ENCODE measurements at regions not wholly inside any gene's neighbourhood (a gene's known extent, or its start where the extent isn't known, plus 50 kb on each side); places are given as distances from the start of the nearest gene placed in this dataset.

DNA sequence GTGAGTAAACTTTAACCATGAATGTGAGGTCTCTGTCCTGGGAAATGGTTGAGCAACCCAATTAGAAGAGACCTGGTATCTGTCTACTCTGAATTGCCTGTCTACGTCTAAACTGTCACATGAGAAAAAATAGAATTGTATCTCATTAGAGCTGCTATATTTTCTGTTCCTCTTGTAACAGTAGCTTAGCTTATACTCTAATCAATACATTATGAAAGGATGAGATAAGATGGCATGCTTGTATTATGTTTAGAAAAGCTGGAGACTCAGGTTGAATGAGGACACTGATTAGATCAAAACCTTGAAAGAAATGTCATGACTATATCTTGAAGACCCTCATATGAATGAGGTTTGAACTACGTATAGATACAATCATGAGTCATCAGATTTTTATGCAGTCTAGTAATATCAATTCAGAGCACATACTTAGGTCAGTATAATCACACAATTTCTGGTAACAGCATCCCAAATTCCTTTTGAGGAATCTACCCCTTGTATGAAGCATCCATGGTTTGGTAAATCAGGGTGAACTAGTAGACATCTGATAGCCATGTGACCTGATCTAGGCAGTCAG is 561.5 kb upstream of the CHORDC1 start:
- H3K4me3 ChIP-seq (ENCODE audit: low read depth, low read length) = no peak overlapping the region
- H3K9me3 ChIP-seq (ENCODE audit: control insufficient read depth, insufficient read depth, low read depth, low read length) = no peaks in the 10 kb centered on the region
- no peak overlapping the region for H3K27ac ChIP-seq (ENCODE audit: low read depth, low read length)
- no peaks in the 10 kb centered on the region for H3K4me1 ChIP-seq (ENCODE audit: control insufficient read depth, insufficient read depth, low read length)
- H3K9ac ChIP-seq (ENCODE audit: low read length) = no peak overlapping the region
- no peaks in the 10 kb centered on the region for H3K36me3 ChIP-seq (ENCODE audit: control insufficient read depth, insufficient read depth, low read length)
- no peaks in the 10 kb centered on the region for H3K27me3 ChIP-seq (ENCODE audit: control insufficient read depth, insufficient read depth, low read length)

DNA sequence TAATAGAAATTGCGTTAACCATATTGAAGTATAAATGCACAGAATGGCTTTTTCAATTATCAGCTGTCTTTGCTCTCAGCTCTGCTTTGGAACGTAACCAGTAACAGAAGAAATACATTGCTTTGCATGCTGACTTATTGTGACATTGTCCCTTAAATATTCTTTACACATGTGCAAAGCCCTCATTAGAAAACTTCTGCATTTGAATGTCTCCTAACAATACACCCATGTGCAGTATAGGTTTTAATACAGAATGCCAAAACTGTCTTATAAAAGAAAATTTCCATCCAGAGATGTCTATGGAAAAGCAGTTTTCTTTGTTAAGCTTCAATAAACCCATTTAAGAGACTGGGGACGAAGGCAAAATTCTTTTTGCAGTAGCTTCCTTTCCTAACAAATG is 560.3 kb upstream of the CHORDC1 start:
- H3K27me3 ChIP-seq (ENCODE audit: control insufficient read depth, insufficient read depth, low read length) = no peaks in the 10 kb centered on the region
- H3K27ac ChIP-seq (ENCODE audit: low read depth, low read length) = no peak overlapping the region
- no peaks in the 10 kb centered on the region for H3K36me3 ChIP-seq (ENCODE audit: control insufficient read depth, insufficient read depth, low read length)
- H3K4me1 ChIP-seq (ENCODE audit: control insufficient read depth, insufficient read depth, low read length) = no peaks in the 10 kb centered on the region
- no peaks in the 10 kb centered on the region for H3K9me3 ChIP-seq (ENCODE audit: control insufficient read depth, insufficient read depth, low read depth, low read length)
- no peak overlapping the region for H3K4me3 ChIP-seq (ENCODE audit: low read depth, low read length)
- no peak overlapping the region for H3K9ac ChIP-seq (ENCODE audit: low read length)

DNA sequence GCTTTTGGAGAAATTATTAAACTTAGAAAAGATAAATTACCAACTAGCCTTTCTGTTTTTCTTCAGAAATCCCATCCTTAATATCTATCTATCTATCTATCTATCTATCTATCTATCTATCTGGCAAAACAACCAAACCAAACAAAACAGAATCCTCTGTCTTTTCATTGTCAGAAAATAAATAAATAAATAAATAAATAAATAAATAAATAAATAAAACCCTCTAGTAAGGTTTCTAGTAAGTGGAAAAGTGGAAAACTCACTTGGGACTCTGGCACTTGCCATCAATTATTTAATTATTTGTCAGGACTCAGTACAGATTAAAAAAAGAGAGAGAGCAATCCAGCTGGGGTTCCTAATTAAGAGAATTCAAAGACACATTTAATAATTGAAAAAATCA is 556.2 kb upstream of the CHORDC1 start:
- peaks cover 3% of the 10 kb centered on the region; the same call in 1 of the 2 replicates for H3K4me1 ChIP-seq (ENCODE audit: control insufficient read depth, insufficient read depth, low read length)
- no peaks in the 10 kb centered on the region for H3K27me3 ChIP-seq (ENCODE audit: control insufficient read depth, insufficient read depth, low read length)
- H3K36me3 ChIP-seq (ENCODE audit: control insufficient read depth, insufficient read depth, low read length) = no peaks in the 10 kb centered on the region
- H3K4me3 ChIP-seq (ENCODE audit: low read depth, low read length) = no peak overlapping the region
- H3K27ac ChIP-seq (ENCODE audit: low read depth, low read length) = no peak overlapping the region
- peaks cover 4% of the 10 kb centered on the region; the same call in 1 of the 2 replicates for H3K9me3 ChIP-seq (ENCODE audit: control insufficient read depth, insufficient read depth, low read depth, low read length)
- H3K9ac ChIP-seq (ENCODE audit: low read length) = no peak overlapping the region

- no peak overlapping the region for H3K9ac ChIP-seq (ENCODE audit: low read length)
- no peak overlapping the region for H3K27ac ChIP-seq (ENCODE audit: low read depth, low read length)
- H3K27me3 ChIP-seq (ENCODE audit: control insufficient read depth, insufficient read depth, low read length) = no peaks in the 10 kb centered on the region
- no peak overlapping the region for H3K4me3 ChIP-seq (ENCODE audit: low read depth, low read length)
- H3K9me3 ChIP-seq (ENCODE audit: control insufficient read depth, insufficient read depth, low read depth, low read length) = peaks cover 4% of the 10 kb centered on the region; the same call in 1 of the 2 replicates
- no peaks in the 10 kb centered on the region for H3K36me3 ChIP-seq (ENCODE audit: control insufficient read depth, insufficient read depth, low read length)
- H3K4me1 ChIP-seq (ENCODE audit: control insufficient read depth, insufficient read depth, low read length) = peaks cover 3% of the 10 kb centered on the region; the same call in 1 of the 2 replicates
Observed at GRCh38 chr11:90775567-90776165, 552.8 kb upstream of the CHORDC1 start.

GRCh38 chr11:90774727-90775566 is 552.1 kb upstream of the CHORDC1 start:
- Histone ChIP-seq H3K27me3 (ENCODE audit: control insufficient read depth, insufficient read depth, low read length) (no peaks in the 10 kb centered on the region), H3K4me1 (ENCODE audit: control insufficient read depth, insufficient read depth, low read length) (peaks cover 3% of the 10 kb centered on the region; the same call in 1 of the 2 replicates), H3K9me3 (ENCODE audit: control insufficient read depth, insufficient read depth, low read depth, low read length) (peaks cover 4% of the 10 kb centered on the region; the same call in 1 of the 2 replicates), H3K36me3 (ENCODE audit: control insufficient read depth, insufficient read depth, low read length) (no peaks in the 10 kb centered on the region), H3K27ac (ENCODE audit: low read depth, low read length) (no peak overlapping the region), H3K4me3 (ENCODE audit: low read depth, low read length) (no peak overlapping the region), H3K9ac (ENCODE audit: low read length) (no peak overlapping the region)

GRCh38 chr11:90770007-90770406 is 547.2 kb upstream of the CHORDC1 start:
- H3K27ac ChIP-seq (ENCODE audit: low read depth, low read length) = no peak overlapping the region
- no peak overlapping the region for H3K9ac ChIP-seq (ENCODE audit: low read length)
- no peaks in the 10 kb centered on the region for H3K27me3 ChIP-seq (ENCODE audit: control insufficient read depth, insufficient read depth, low read length)
- H3K4me1 ChIP-seq (ENCODE audit: control insufficient read depth, insufficient read depth, low read length) = no peaks in the 10 kb centered on the region
- H3K4me3 ChIP-seq (ENCODE audit: low read depth, low read length) = no peak overlapping the region
- no peaks in the 10 kb centered on the region for H3K36me3 ChIP-seq (ENCODE audit: control insufficient read depth, insufficient read depth, low read length)
- H3K9me3 ChIP-seq (ENCODE audit: control insufficient read depth, insufficient read depth, low read depth, low read length) = no peaks in the 10 kb centered on the region

- H3K9ac ChIP-seq (ENCODE audit: low read length) = no peak overlapping the region
- no peaks in the 10 kb centered on the region for H3K9me3 ChIP-seq (ENCODE audit: control insufficient read depth, insufficient read depth, low read depth, low read length)
- no peaks in the 10 kb centered on the region for H3K4me1 ChIP-seq (ENCODE audit: control insufficient read depth, insufficient read depth, low read length)
- H3K27me3 ChIP-seq (ENCODE audit: control insufficient read depth, insufficient read depth, low read length) = no peaks in the 10 kb centered on the region
- no peak overlapping the region for H3K4me3 ChIP-seq (ENCODE audit: low read depth, low read length)
- H3K27ac ChIP-seq (ENCODE audit: low read depth, low read length) = no peak overlapping the region
- H3K36me3 ChIP-seq (ENCODE audit: control insufficient read depth, insufficient read depth, low read length) = no peaks in the 10 kb centered on the region
Observed at GRCh38 chr11:90766121-90766520, 543.3 kb upstream of the CHORDC1 start.

GRCh38 chr11:90764691-90765090 is 541.8 kb upstream of the CHORDC1 start:
- Histone ChIP-seq H3K9ac (ENCODE audit: low read length) (no peak overlapping the region), H3K9me3 (ENCODE audit: control insufficient read depth, insufficient read depth, low read depth, low read length) (no peaks in the 10 kb centered on the region), H3K27ac (ENCODE audit: low read depth, low read length) (no peak overlapping the region), H3K36me3 (ENCODE audit: control insufficient read depth, insufficient read depth, low read length) (no peaks in the 10 kb centered on the region), H3K4me3 (ENCODE audit: low read depth, low read length) (no peak overlapping the region), H3K4me1 (ENCODE audit: control insufficient read depth, insufficient read depth, low read length) (no peaks in the 10 kb centered on the region), H3K27me3 (ENCODE audit: control insufficient read depth, insufficient read depth, low read length) (no peaks in the 10 kb centered on the region)

DNA sequence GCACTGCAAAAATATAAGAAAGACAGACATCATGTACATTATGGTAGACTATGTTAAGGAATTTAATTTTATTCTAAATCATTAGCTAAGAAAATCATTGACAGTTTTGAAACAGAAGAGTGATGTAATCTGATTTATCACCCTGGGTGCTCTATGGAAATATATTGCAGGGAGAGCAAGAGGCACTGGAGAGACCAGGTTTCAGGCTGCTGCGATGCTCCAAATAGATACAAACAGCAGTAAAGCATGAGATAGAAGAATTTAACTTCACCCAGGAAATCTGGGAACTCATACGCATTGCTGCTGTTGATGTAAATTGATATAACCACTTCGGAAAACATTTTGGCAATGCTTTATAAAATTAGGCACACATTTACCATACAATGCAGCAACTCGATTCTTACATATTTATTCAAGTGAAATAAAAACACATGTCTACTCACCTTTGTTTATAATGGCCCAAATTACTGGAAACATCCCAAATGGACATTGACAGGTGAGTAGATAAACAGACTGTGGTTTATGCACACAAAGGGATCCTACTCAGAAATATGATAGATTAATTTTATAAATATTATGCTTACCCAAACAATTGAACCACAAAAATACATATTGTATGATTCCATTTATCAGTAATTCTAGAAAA is 535.1 kb upstream of the CHORDC1 start:
- H3K27ac ChIP-seq (ENCODE audit: low read depth, low read length) = no peak overlapping the region
- H3K9me3 ChIP-seq (ENCODE audit: control insufficient read depth, insufficient read depth, low read depth, low read length) = no peaks in the 10 kb centered on the region
- no peaks in the 10 kb centered on the region for H3K4me1 ChIP-seq (ENCODE audit: control insufficient read depth, insufficient read depth, low read length)
- no peak overlapping the region for H3K9ac ChIP-seq (ENCODE audit: low read length)
- no peak overlapping the region for H3K4me3 ChIP-seq (ENCODE audit: low read depth, low read length)
- no peaks in the 10 kb centered on the region for H3K27me3 ChIP-seq (ENCODE audit: control insufficient read depth, insufficient read depth, low read length)
- no peaks in the 10 kb centered on the region for H3K36me3 ChIP-seq (ENCODE audit: control insufficient read depth, insufficient read depth, low read length)

DNA sequence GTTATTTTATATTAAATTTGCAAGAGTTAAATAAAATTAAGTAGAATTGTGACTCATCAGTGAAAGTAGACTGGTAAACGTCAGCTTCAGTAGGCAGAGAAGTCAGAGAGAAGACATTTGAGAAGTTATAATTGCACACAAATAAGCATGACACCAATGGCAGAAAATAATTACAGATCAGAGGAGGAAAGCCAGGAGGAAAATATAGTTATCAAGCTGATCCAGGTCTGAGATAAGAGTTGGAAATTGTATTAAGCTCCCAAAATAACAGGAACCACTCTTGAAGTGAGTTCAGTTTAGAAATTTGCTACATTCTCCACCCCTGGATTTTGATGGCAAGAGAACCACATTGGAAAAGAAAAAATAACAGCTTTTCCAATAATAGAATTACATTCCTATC is 533.8 kb upstream of the CHORDC1 start:
- Histone ChIP-seq H3K36me3 (ENCODE audit: control insufficient read depth, insufficient read depth, low read length) (no peaks in the 10 kb centered on the region), H3K9ac (ENCODE audit: low read length) (no peak overlapping the region), H3K27me3 (ENCODE audit: control insufficient read depth, insufficient read depth, low read length) (no peaks in the 10 kb centered on the region), H3K9me3 (ENCODE audit: control insufficient read depth, insufficient read depth, low read depth, low read length) (no peaks in the 10 kb centered on the region), H3K4me3 (ENCODE audit: low read depth, low read length) (no peak overlapping the region), H3K4me1 (ENCODE audit: control insufficient read depth, insufficient read depth, low read length) (no peaks in the 10 kb centered on the region), H3K27ac (ENCODE audit: low read depth, low read length) (no peak overlapping the region)

DNA sequence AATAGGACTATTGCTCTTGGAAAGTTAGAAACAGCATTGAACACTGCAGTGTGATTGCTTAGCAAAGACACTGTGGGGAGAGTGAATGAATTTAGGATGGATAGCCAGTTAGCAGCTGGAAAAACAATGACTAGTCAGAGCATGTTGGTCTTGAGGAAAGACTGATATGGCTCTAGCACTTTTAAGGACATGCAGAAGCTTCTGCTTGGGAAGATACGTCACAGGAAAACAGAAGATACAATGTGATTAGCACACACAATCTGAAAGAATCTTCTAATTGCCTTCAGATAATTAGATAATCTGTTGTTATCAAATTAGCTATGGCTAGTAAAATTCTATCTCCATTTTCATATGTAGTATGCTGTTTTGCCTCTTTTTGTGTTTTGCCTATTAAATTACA is 530.7 kb upstream of the CHORDC1 start:
- Histone ChIP-seq H3K27ac (ENCODE audit: low read depth, low read length) (no peak overlapping the region), H3K4me3 (ENCODE audit: low read depth, low read length) (no peak overlapping the region), H3K27me3 (ENCODE audit: control insufficient read depth, insufficient read depth, low read length) (no peaks in the 10 kb centered on the region), H3K9ac (ENCODE audit: low read length) (no peak overlapping the region), H3K4me1 (ENCODE audit: control insufficient read depth, insufficient read depth, low read length) (no peaks in the 10 kb centered on the region), H3K36me3 (ENCODE audit: control insufficient read depth, insufficient read depth, low read length) (no peaks in the 10 kb centered on the region), H3K9me3 (ENCODE audit: control insufficient read depth, insufficient read depth, low read depth, low read length) (no peaks in the 10 kb centered on the region)
